ENCODE measurements at regions not wholly inside any gene's neighbourhood (a gene's known extent, or its start where the extent isn't known, plus 50 kb on each side); places are given as distances from the start of the nearest gene placed in this dataset.
A peak's percentile ranks its signal among the peaks of the same experiment; 100 is the strongest.
"Not testable (repeated sequence)": the region's sequence is repeated elsewhere in the genome, so short reads cannot be mapped to it uniquely, and the experiment has no call there.

DNA sequence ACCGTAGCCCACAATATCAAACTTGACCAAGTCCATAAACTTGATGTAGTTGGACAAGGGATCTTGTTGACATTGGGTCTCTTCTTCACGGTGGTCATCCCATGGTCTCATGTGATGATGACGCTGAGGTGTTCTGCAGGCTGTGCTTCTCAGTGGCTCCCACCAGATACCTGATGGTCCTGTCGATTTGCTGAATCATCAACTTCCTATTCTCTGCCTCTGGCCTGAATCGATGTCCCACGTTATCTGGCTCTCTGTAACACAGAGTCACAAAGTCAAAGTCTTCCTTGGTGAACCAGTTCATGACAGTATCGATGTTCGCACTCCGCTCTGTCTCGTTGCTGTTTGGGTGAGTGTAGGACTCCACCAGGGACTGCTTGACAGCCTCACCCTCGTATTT lies 217.2 kb upstream of the FRG2C start:
- not testable (repeated sequence) for H3K27ac ChIP-seq (ENCODE audit: low read length)

GRCh38 chr3:75453328-75453727 lies 210.8 kb upstream of the FRG2C start:
- intact Hi-C loops (cut with DNase I); H3K4me3 ChIP-seq (ENCODE audit: low read length); ATAC-seq; H3K4me1 ChIP-seq (ENCODE audit: control insufficient read depth, insufficient read depth, low read length); H3K27me3 ChIP-seq (ENCODE audit: control insufficient read depth, insufficient read depth); H3K27ac ChIP-seq (ENCODE audit: low read length); H3K9me3 ChIP-seq (ENCODE audit: control insufficient read depth, low read length): not testable (repeated sequence)
- 16% methylated on average over 11 of the region's 11 CpGs for WGBS
- DNase-seq, result peak; percentile 62 to 85 (median 73)

More for the DNA sequence above, 217.2 kb upstream of the FRG2C start:
- H3K4me3 ChIP-seq (ENCODE audit: low read length); H3K27me3 ChIP-seq (ENCODE audit: control insufficient read depth, insufficient read depth); intact Hi-C loops (cut with DNase I); H3K9me3 ChIP-seq (ENCODE audit: control insufficient read depth, low read length); H3K4me1 ChIP-seq (ENCODE audit: control insufficient read depth, insufficient read depth, low read length); DNase-seq; ATAC-seq: not testable (repeated sequence)
- 96% methylated on average over 11 of the region's 11 CpGs for WGBS

GRCh38 chr3:75453839-75454238 lies 210.3 kb upstream of the FRG2C start:
- H3K4me1 ChIP-seq (ENCODE audit: control insufficient read depth, insufficient read depth, low read length); ATAC-seq; H3K9me3 ChIP-seq (ENCODE audit: control insufficient read depth, low read length); intact Hi-C loops (cut with DNase I); H3K27me3 ChIP-seq (ENCODE audit: control insufficient read depth, insufficient read depth); H3K27ac ChIP-seq (ENCODE audit: low read length); H3K4me3 ChIP-seq (ENCODE audit: low read length); DNase-seq: not testable (repeated sequence)
- WGBS, result 64% methylated on average over 1 of the region's 1 CpG

DNA sequence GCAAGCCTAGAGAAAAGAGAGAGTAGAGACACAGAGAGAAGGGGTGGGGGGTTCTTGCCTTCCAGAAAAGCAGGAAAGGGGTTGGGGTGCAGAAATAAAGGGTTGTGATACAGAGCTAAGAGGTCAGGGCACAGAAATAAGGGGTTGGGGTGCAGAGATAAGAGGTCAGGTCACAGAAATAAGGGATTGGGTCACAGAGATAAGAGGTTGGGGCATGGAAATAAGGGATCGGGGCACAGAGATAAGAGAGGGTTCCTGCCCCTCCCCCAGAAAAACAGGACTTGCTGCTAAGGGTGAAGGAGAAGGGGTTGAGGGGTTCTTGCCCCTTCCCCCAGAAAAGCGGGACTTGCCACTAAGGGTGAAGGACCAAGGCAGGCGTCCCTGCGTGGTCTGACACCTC lies 189.6 kb upstream of the FRG2C start:
- DNase-seq; H3K9me3 ChIP-seq (ENCODE audit: control insufficient read depth, low read length); H3K4me3 ChIP-seq (ENCODE audit: low read length); H3K4me1 ChIP-seq (ENCODE audit: control insufficient read depth, insufficient read depth, low read length); H3K27me3 ChIP-seq (ENCODE audit: control insufficient read depth, insufficient read depth); H3K27ac ChIP-seq (ENCODE audit: low read length); ATAC-seq; intact Hi-C loops (cut with DNase I): not testable (repeated sequence)
- 89% methylated on average over 4 of the region's 4 CpGs for WGBS

GRCh38 chr3:75496600-75496999 lies 167.5 kb upstream of the FRG2C start:
- H3K4me1 ChIP-seq (ENCODE audit: control insufficient read depth, insufficient read depth, low read length); H3K27me3 ChIP-seq (ENCODE audit: control insufficient read depth, insufficient read depth); intact Hi-C loops (cut with DNase I); DNase-seq; H3K4me3 ChIP-seq (ENCODE audit: low read length); ATAC-seq; H3K27ac ChIP-seq (ENCODE audit: low read length); H3K9me3 ChIP-seq (ENCODE audit: control insufficient read depth, low read length): not testable (repeated sequence)
- 69% methylated on average over 2 of the region's 2 CpGs for WGBS

DNA sequence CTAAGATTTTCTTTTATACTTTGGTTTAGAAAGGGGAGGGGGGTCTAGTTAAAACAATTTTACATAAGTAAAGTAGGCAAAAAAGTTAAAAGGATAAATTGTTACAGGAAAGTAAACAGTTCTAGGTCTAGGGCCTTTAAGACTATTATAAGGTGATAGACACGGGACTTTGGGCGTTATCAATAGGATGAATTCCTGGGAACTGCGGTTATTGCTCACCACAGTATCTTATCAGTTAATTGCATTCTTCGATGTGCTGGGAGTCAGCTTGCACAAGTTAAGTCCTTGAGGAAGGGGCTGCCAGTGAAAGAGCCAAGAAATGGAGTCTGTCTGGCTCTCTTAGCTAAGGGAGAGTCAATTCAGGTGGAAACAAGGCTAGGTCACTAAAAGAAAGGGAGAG lies 163.8 kb upstream of the FRG2C start:
- intact Hi-C loops (cut with DNase I); H3K4me3 ChIP-seq (ENCODE audit: low read length): not testable (repeated sequence)

DNA sequence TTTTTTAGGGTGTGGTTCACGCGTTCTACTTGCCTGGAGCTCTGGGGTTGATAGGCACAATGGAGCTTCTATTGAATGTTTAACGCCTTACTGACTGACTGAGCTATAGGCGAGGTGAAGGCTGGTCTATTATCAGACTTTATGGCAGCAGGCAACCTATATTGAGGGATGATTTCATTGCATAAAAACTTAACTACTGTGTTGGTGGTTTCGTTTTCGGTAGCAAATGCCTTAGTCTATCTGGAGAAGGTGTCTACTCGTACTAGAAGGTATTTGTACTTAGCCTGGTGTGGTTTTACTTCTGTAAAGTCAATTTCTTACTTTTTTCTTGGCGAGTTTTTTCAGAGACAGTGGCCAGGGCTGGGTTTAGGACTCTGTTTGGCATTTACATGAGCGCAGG lies 162.0 kb upstream of the FRG2C start:
- WGBS, result 65% methylated on average over 9 of the region's 9 CpGs
- DNase-seq; H3K9me3 ChIP-seq (ENCODE audit: control insufficient read depth, low read length); H3K4me1 ChIP-seq (ENCODE audit: control insufficient read depth, insufficient read depth, low read length); H3K27ac ChIP-seq (ENCODE audit: low read length); H3K27me3 ChIP-seq (ENCODE audit: control insufficient read depth, insufficient read depth); ATAC-seq; H3K4me3 ChIP-seq (ENCODE audit: low read length); intact Hi-C loops (cut with DNase I): not testable (repeated sequence)

More for the DNA sequence above, 163.8 kb upstream of the FRG2C start:
- H3K27me3 ChIP-seq (ENCODE audit: control insufficient read depth, insufficient read depth); H3K9me3 ChIP-seq (ENCODE audit: control insufficient read depth, low read length); H3K27ac ChIP-seq (ENCODE audit: low read length); DNase-seq; ATAC-seq; H3K4me1 ChIP-seq (ENCODE audit: control insufficient read depth, insufficient read depth, low read length): not testable (repeated sequence)
- WGBS, result 65% methylated on average over 4 of the region's 4 CpGs

DNA sequence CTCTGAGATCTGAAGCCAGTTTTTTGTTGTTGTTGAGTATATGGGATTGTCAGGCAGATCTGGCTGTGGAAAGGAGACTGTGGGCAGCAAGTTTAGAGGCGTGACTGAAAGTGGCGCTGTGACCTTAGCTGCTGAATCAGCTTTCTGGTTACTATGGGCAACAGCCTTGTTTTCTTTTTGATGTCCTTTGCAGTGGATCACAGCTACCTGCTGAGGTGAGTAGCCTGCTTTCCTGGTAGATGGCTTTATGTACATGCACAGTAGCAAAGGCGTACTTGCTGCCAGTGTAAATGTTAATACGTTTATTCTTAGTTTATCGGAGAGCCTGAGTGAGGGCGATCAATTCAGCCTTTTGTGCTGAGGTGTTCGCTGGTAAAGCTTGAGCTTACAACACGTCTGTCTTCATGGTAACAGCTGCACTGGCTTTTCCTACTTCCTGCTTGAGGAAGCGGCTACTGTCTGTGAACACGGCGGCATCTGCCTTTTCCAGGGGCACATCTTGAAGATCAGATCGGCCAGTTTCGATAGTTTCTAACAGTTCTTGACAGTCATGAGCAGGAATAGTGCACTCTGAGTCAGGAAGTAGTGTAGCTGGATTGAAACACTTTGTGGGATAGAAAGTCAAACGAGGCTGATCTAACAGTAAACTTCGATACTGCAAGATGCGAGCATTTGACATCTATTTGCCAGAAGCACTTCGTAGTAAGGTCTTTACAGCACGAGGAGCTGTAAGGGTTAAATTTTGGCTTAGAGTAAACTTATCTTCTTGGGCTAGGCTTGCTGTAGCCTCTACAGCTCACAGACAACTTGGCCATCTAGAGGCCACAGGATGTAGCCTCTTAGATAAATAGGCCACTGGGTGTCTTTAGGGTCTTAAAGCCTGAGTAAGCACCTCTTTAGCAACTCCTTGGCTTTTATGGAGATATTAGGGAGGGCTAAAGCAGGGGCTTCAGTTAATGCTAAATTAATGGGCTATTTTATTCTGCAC lies 161.1 kb upstream of the FRG2C start:
- DNase-seq; H3K27me3 ChIP-seq (ENCODE audit: control insufficient read depth, insufficient read depth); intact Hi-C loops (cut with DNase I); H3K27ac ChIP-seq (ENCODE audit: low read length); ATAC-seq; H3K9me3 ChIP-seq (ENCODE audit: control insufficient read depth, low read length); H3K4me1 ChIP-seq (ENCODE audit: control insufficient read depth, insufficient read depth, low read length): not testable (repeated sequence)
- peak overlapping the region; percentile 29 for H3K4me3 ChIP-seq (ENCODE audit: low read length)
- WGBS, result 17% methylated on average over 18 of the region's 18 CpGs

DNA sequence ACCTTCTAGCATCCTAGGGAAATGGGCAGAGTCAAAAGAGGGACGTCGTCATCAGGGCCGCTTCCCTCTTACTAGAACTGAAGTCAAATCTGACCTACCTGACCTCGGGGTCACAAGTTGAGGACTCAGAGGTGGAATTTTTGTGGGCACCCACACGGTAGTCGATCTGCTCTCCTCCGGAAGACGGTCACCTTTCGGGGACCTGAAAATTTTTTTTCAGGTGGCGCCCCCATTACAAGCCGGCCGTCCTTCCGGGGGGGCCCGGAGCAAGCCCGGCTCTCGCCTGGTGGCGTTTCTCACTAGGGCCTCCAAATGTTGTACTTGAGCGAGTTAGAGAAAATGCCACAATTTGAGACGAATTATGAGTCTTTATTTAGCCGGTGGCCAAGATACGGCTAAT lies 157.5 kb upstream of the FRG2C start:
- Histone ChIP-seq H3K27me3 (ENCODE audit: control insufficient read depth, insufficient read depth) (no peaks in the 10 kb centered on the region), H3K4me3 (ENCODE audit: low read length) (no peak overlapping the region), H3K4me1 (ENCODE audit: control insufficient read depth, insufficient read depth, low read length) (peaks cover 2% of the 10 kb centered on the region), H3K27ac (ENCODE audit: low read length) (no peak overlapping the region), H3K9me3 (ENCODE audit: control insufficient read depth, low read length) (no peaks in the 10 kb centered on the region)
- ATAC-seq (no peak), DNase-seq (no peak)
- WGBS, result 79% methylated on average over 21 of the region's 21 CpGs
- intact Hi-C loops (cut with DNase I), result no loop called here

- not testable (repeated sequence) for ATAC-seq
These were observed 156.2 kb upstream of the FRG2C start for GRCh38 chr3:75507956-75508355.

DNA sequence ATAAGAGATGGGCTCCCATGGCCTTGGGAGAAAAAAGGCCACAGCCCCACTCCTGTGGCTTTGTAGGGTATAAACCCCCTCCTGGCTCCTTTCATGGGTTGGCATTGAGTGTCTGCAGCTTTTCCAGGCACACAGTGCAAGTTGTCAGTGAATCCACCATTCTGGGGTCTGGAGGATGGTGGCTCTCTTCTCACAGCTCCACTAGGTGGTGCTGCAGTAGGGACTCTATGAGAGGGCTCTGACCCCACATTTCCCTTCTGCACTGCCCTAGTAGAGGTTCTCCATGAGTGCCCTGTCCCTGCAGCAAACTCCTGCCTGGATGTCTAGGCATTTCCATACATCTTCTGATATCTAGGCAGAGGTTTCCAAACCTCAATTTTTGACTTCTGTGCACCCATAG lies 136.5 kb upstream of the FRG2C start:
- H3K9me3 ChIP-seq (ENCODE audit: control insufficient read depth, low read length); H3K27ac ChIP-seq (ENCODE audit: low read length); H3K27me3 ChIP-seq (ENCODE audit: control insufficient read depth, insufficient read depth); DNase-seq; H3K4me1 ChIP-seq (ENCODE audit: control insufficient read depth, insufficient read depth, low read length); ATAC-seq; intact Hi-C loops (cut with DNase I); H3K4me3 ChIP-seq (ENCODE audit: low read length): not testable (repeated sequence)

More at GRCh38 chr3:75507956-75508355, 156.2 kb upstream of the FRG2C start:
- H3K27ac ChIP-seq (ENCODE audit: low read length); H3K4me3 ChIP-seq (ENCODE audit: low read length); DNase-seq; intact Hi-C loops (cut with DNase I); H3K27me3 ChIP-seq (ENCODE audit: control insufficient read depth, insufficient read depth); H3K4me1 ChIP-seq (ENCODE audit: control insufficient read depth, insufficient read depth, low read length); H3K9me3 ChIP-seq (ENCODE audit: control insufficient read depth, low read length): not testable (repeated sequence)
- 96% methylated on average over 2 of the region's 2 CpGs for WGBS
